H1 (cell line): ENCODE measurements at regions not wholly inside any gene's neighbourhood (a gene's known extent, or its start where the extent isn't known, plus 50 kb on each side); places are given as distances from the start of the nearest gene placed in this dataset.

Experiments
- CTCF ChIA-PET: fragments of 300-600 bp; sonication (Branson Sonifier 250); formaldehyde crosslinking; loops from one replicate; lab custom pipeline; 2021; ENCODE audit not compliant: partially characterized antibody; lab: Charles Lee
- POLR2A ChIA-PET: fragments of 300-600 bp; sonication (Branson Sonifier 250); formaldehyde crosslinking; loops from one replicate; lab custom pipeline; 2021; ENCODE audit warnings: inconsistent platforms; ENCODE audit not compliant: partially characterized antibody; lab: Charles Lee
- DNase-seq, 2 experiments: peaks; one replicate each; pipeline versions ENCODE4 v3.0.0 to v3.0.0-alpha.2; 2010 to 2022; ENCODE audit warnings: low spot score in 2 of 2, low read depth in 1 of 2, mixed read lengths in 1 of 2
- FAIRE-seq: peaks from 2 replicates; lab custom pipeline; 2011; peaks lifted over from hg19 to GRCh38; lab: Jason Lieb, UNC
- H2AFZ ChIP-seq: 2 replicates; pipeline ENCODE4 v1.8.1; 2012; ENCODE audit warnings: low read length, inconsistent platforms
- H2AK5ac ChIP-seq: 2 replicates; pipeline ENCODE4 v1.6.1; 2013; ENCODE audit warnings: low read depth, low read length
- H2BK120ac ChIP-seq: replicated peaks from 2 replicates; pipeline ENCODE3; 2013; ENCODE audit warnings: low read depth, low read length, inconsistent platforms
- H2BK12ac ChIP-seq: 2 replicates; pipeline ENCODE4 v1.6.1; 2013; ENCODE audit warnings: low read depth, low read length
- H2BK15ac ChIP-seq: 2 replicates; pipeline ENCODE4 v1.6.1; 2013; ENCODE audit warnings: low read length
- H2BK20ac ChIP-seq: 2 replicates; pipeline ENCODE4 v1.6.1; 2013; ENCODE audit warnings: low read length
- H2BK5ac ChIP-seq: 2 replicates; pipeline ENCODE4 v1.6.1; 2013; ENCODE audit warnings: low read depth, low read length
- H3K14ac ChIP-seq: 2 replicates; pipeline ENCODE4 v1.6.1; 2013; ENCODE audit warnings: inconsistent platforms; ENCODE audit not compliant: insufficient read length
- H3K18ac ChIP-seq: 2 replicates; pipeline ENCODE4 v1.6.1; 2013; ENCODE audit warnings: low read length; ENCODE audit errors: extremely low read depth
- H3K23ac ChIP-seq: 2 replicates; pipeline ENCODE4 v1.6.1; 2013; ENCODE audit warnings: inconsistent platforms; ENCODE audit not compliant: insufficient read length
- H3K23me2 ChIP-seq: 2 replicates; pipeline ENCODE4 v1.6.1; 2013; ENCODE audit warnings: low read depth, low read length
- H3K27ac ChIP-seq: 2 replicates; pipeline ENCODE4 v1.6.1; 2011; ENCODE audit warnings: low read depth, low read length, inconsistent platforms
- H3K27me3 ChIP-seq, 4 experiments: replicated peaks in 1 of 4; 1 replicate in 1 of 4; 2 replicates in 3 of 4; pipeline versions ENCODE4 v1.6.1 to v1.8.1; 2011 to 2013; ENCODE audit warnings: low read length in 3 of 4, mild to moderate bottlenecking in 3 of 4, inconsistent platforms in 2 of 4, mixed read lengths in 2 of 4, moderate library complexity in 1 of 4; ENCODE audit not compliant: control insufficient read depth in 3 of 4, insufficient read depth in 3 of 4; ENCODE audit errors: extremely low read depth in 1 of 4
- H3K36me3 ChIP-seq, 4 experiments: 2 replicates each; pipeline versions ENCODE4 v1.6.1 to v1.8.1; 2011 to 2013; ENCODE audit warnings: mild to moderate bottlenecking in 4 of 4, low read length in 3 of 4, moderate library complexity in 2 of 4, control low read depth in 1 of 4, inconsistent platforms in 1 of 4; ENCODE audit not compliant: insufficient read depth in 4 of 4, control insufficient read depth in 2 of 4
- H3K4ac ChIP-seq: replicated peaks from 2 replicates; pipeline ENCODE3; 2013; ENCODE audit warnings: low read length, low read depth, mixed read lengths, inconsistent platforms; ENCODE audit not compliant: insufficient read length
- H3K4me1 ChIP-seq, 4 experiments: replicated peaks in 1 of 4; 1 replicate in 1 of 4; 2 replicates in 3 of 4; pipeline versions ENCODE4 v1.6.1 to v1.8.1; 2011 to 2013; ENCODE audit warnings: low read length in 3 of 4, inconsistent platforms in 2 of 4, mixed read lengths in 1 of 4; ENCODE audit not compliant: insufficient read depth in 4 of 4, control insufficient read depth in 3 of 4
- H3K4me2 ChIP-seq, 2 experiments: 2 replicates each; pipeline versions ENCODE4 v1.6.1 to v1.8.1; 2011 to 2013; ENCODE audit warnings: low read depth in 2 of 2, low read length in 2 of 2, control low read depth in 1 of 2, inconsistent platforms in 1 of 2, mild to moderate bottlenecking in 1 of 2; ENCODE audit not compliant: insufficient read depth in 1 of 2
- H3K4me3 ChIP-seq, 4 experiments: fragments of 200-600, 300-600 bp in 1 of 4; sonication (generic), shearing (Covaris generic), sonication (Bioruptor Twin) in 1 of 4; 2 replicates each; pipeline versions ENCODE4 v1.5.1 to v1.8.1; 2011 to 2016; ENCODE audit warnings: low read length in 4 of 4, low read depth in 3 of 4, control low read depth in 2 of 4, inconsistent platforms in 2 of 4, mild to moderate bottlenecking in 2 of 4, mixed read lengths in 1 of 4, moderate library complexity in 1 of 4; ENCODE audit not compliant: insufficient read depth in 2 of 4; ENCODE audit errors: extremely low read depth in 1 of 4
- H3K56ac ChIP-seq: replicated peaks from 2 replicates; pipeline ENCODE3; 2013; ENCODE audit warnings: low read depth, mild to moderate bottlenecking, mixed read lengths, low read length, inconsistent platforms; ENCODE audit not compliant: insufficient read length
- H3K79me1 ChIP-seq: 2 replicates; pipeline ENCODE4 v1.6.1; 2013; ENCODE audit warnings: low read depth, low read length, control low read depth
- H3K79me2 ChIP-seq, 2 experiments: 2 replicates each; pipeline versions ENCODE4 v1.6.1 to v1.8.1; 2012 to 2013; ENCODE audit warnings: low read length in 2 of 2, mild to moderate bottlenecking in 2 of 2, inconsistent platforms in 1 of 2; ENCODE audit not compliant: insufficient read depth in 2 of 2, control insufficient read depth in 1 of 2
- H3K9ac ChIP-seq, 4 experiments: replicated peaks in 1 of 4; 1 replicate in 1 of 4; 2 replicates in 3 of 4; pipeline versions ENCODE4 v1.6.1 to v1.8.1; 2011 to 2013; ENCODE audit warnings: low read depth in 3 of 4, low read length in 3 of 4, control low read depth in 2 of 4, mild to moderate bottlenecking in 2 of 4, moderate library complexity in 2 of 4, inconsistent platforms in 1 of 4; ENCODE audit errors: extremely low read depth in 1 of 4
- H3K9me3 ChIP-seq, 2 experiments: 2 replicates each; pipeline versions ENCODE4 v1.6.1 to v1.8.1; 2012 to 2013; ENCODE audit warnings: mild to moderate bottlenecking in 2 of 2, moderate library complexity in 2 of 2, control low read depth in 1 of 2, inconsistent platforms in 1 of 2, low read depth in 1 of 2, low read length in 1 of 2, mixed read lengths in 1 of 2; ENCODE audit not compliant: insufficient read depth in 2 of 2
- H4K20me1 ChIP-seq, 2 experiments: replicated peaks in 1 of 2; 2 replicates each; pipeline versions ENCODE3 to v1.8.1; 2011 to 2013; ENCODE audit warnings: inconsistent platforms in 2 of 2, low read length in 2 of 2, mild to moderate bottlenecking in 1 of 2; ENCODE audit not compliant: insufficient read depth in 2 of 2, control insufficient read depth in 1 of 2
- H4K5ac ChIP-seq: 2 replicates; pipeline ENCODE4 v1.6.1; 2013; ENCODE audit warnings: low read length, low read depth, mixed read lengths, inconsistent platforms; ENCODE audit not compliant: insufficient read length
- H4K8ac ChIP-seq: 2 replicates; pipeline ENCODE4 v1.8.0; 2013; ENCODE audit warnings: mild to moderate bottlenecking, moderate library complexity, low read length, inconsistent platforms; ENCODE audit not compliant: insufficient read depth; ENCODE audit errors: extremely low read depth
- H4K91ac ChIP-seq: replicated peaks from 2 replicates; pipeline ENCODE3; 2013; ENCODE audit warnings: low read length, mixed read lengths, inconsistent platforms; ENCODE audit not compliant: insufficient read length
- SAP30 ChIP-seq: fragments of 300-600 bp; sonication (generic); IDR thresholded peaks from 2 replicates; pipeline ENCODE4 v1.7.1; 2012; ENCODE audit warnings: low read length, moderate library complexity, mild to moderate bottlenecking, inconsistent platforms; ENCODE audit not compliant: insufficient read depth, insufficient replicate concordance
- WGBS, 2 experiments: shearing (Covaris generic) in 1 of 2; methylation state at CpG; one replicate each; pipeline versions ENCODE4 v1.1.6 to v1.1.7; 2013 to 2015; ENCODE audit warnings: low lambda C conversion rate in 2 of 2, mixed read lengths in 2 of 2, inconsistent platforms in 1 of 2, low coverage in 1 of 2, missing lambda C conversion rate in 1 of 2; ENCODE audit not compliant: insufficient replicate concordance in 2 of 2, insufficient coverage in 1 of 2, insufficient read length in 1 of 2; ENCODE audit errors: extremely low coverage in 1 of 2, missing lambda C conversion rate in 1 of 2; 5-methylcytosine and 5-hydroxymethylcytosine counted together

DNA sequence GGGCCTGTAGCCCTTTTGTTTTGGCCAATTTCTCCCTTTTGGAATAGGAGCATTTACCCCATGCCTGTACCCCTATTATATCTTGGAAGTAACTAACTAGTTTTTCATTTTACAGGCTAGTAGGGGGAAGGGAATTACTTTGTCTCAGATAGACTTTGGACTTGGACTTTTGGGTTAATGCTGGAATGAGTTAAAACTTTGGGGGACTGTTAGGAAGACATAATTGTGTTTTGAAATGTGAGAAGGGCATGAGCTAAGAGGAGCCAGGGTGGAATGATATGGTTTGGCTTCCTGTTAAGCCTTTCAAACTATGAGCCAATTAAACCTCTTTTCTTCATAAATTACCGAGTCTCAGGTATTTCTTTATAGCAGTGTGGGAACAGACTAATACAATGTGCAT is 168.1 kb downstream of the FGF1 start:
- CTCF ChIA-PET = interaction anchor here (1.1 kb wide), 1 partner anchor 31 kb away, joined by 3 read pairs; no protein-coding TSS in a partner anchor
- H4K8ac ChIP-seq = no peak overlapping the region

More for the DNA sequence above, 168.1 kb downstream of the FGF1 start:
- no peak overlapping the region for H2BK20ac ChIP-seq
- H3K9ac ChIP-seq = no peak overlapping the region
- TF ChIP-seq SAP30 = no peak
- no peak overlapping the region for H2BK15ac ChIP-seq
- H3K23me2 ChIP-seq = no peaks in the 10 kb centered on the region
- no peaks in the 10 kb centered on the region for H3K79me1 ChIP-seq
- no peak overlapping the region for H3K18ac ChIP-seq
- H2AK5ac ChIP-seq = no peak overlapping the region
- H3K27ac ChIP-seq = no peak overlapping the region
- no peak overlapping the region for H3K4ac ChIP-seq
- no peak overlapping the region for H2BK5ac ChIP-seq
- no peak overlapping the region for H2BK12ac ChIP-seq
- H3K56ac ChIP-seq = no peak overlapping the region
- no peaks in the 10 kb centered on the region for H4K20me1 ChIP-seq
- no peak for DNase-seq
- no peak overlapping the region for H3K4me3 ChIP-seq
- H3K23ac ChIP-seq = no peak overlapping the region
- H4K5ac ChIP-seq = no peak overlapping the region
- no peak overlapping the region for H2BK120ac ChIP-seq
- no peak overlapping the region for H4K91ac ChIP-seq
- no peak overlapping the region for H3K14ac ChIP-seq
- H3K36me3 ChIP-seq = no peaks in the 10 kb centered on the region
- H3K4me1 ChIP-seq = peaks cover 0 to 7% (median 3%) of the 10 kb centered on the region in 4 experiments; a peak in 2 of 7 replicates
- no peak for FAIRE-seq
- H3K27me3 ChIP-seq = no peaks in the 10 kb centered on the region
- H3K79me2 ChIP-seq = no peaks in the 10 kb centered on the region
- POLR2A ChIA-PET = no interaction called here
- WGBS, 2 experiments = 81% methylated on average over 1 of the region's 1 CpG; no CpG with 5 or more reads in 1 of the 2 experiments
- H3K4me2 ChIP-seq = no peak overlapping the region
- peaks cover 7 to 8% of the 10 kb centered on the region in 2 experiments; a peak in 2 of 4 replicates for H3K9me3 ChIP-seq
- H2AFZ ChIP-seq = no peak overlapping the region
